Gastroesophageal sphincter (tissue), 3 donors: ENCODE measurements at regions not wholly inside any gene's neighbourhood (a gene's known extent, or its start where the extent isn't known, plus 50 kb on each side); places are given as distances from the start of the nearest gene placed in this dataset.

Source experiments
- CTCF ChIP-seq, 4 experiments: fragments of 200-600 bp in 2 of 4; fragments of 450-650 bp in 2 of 4; sonication (generic) in 1 of 4; IDR thresholded peaks; one replicate each; pipeline ENCODE4 v1.5.1; 2017 to 2019; ENCODE audit warnings: antibody characterized with exemption in 4 of 4, mild to moderate bottlenecking in 2 of 4, moderate library complexity in 2 of 4
- POLR2A ChIP-seq, 2 donors: fragments of 450-650 bp; IDR thresholded peaks; one replicate each; pipeline ENCODE4 v1.6.1; 2017; ENCODE audit warnings: antibody characterized with exemption in 2 of 2, mild to moderate bottlenecking in 2 of 2, moderate library complexity in 1 of 2
- POLR2AphosphoS5 ChIP-seq: sonication (generic); formaldehyde crosslinking; IDR thresholded peaks from one replicate; pipeline ENCODE4 v1.6.1; 2017; ENCODE audit warnings: antibody characterized with exemption

GRCh38 chr10:112039823-112040222 lies 143.7 kb downstream of the GPAM start:
- TF ChIP-seq POLR2AphosphoS5: no peak
- no peak for TF ChIP-seq POLR2A (IDR thresholded peaks at IDR 0.05)
- no peak for TF ChIP-seq CTCF (IDR thresholded peaks at IDR 0.05)
